ENCODE measurements at regions not wholly inside any gene's neighbourhood (a gene's known extent, or its start where the extent isn't known, plus 50 kb on each side); places are given as distances from the start of the nearest gene placed in this dataset.

DNA sequence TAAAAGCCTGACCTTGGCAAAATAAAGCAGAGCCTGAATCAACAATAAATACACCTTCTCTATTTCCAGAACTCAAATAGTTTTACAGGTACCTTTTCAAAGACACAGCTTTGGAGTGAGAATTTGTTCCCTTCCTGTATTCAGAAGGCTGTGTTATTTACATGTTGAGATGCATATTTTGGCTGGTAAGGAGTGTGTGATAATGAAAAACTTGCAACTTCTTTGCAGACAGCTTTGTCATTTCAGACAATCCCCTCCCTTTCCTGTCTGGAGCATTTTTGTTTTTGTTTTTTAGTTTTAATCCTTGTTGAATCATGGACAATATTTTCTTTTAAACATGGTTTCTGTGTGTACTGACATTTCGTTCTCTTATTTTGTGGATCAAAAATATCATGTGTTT is 493.8 kb downstream of the FAT4 start:
- DNase-seq, result no peak

DNA sequence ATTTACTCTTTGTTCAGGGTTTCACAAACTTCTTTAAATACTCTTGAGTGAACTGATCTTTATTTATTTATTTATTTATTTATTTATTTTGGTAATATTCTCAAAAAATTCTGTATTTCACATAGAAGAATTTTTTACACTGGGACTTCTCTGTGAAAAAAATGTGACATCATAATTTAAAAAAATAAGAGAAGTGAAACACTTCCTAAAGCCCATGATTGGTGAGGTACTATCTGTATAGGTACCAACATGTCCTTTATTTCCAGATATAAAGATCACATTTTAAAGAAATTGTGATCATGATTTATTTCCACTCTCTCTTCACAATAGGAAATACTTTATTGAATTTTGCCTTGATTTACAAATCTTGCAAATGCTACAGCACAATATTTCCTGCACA is 497.1 kb downstream of the FAT4 start:
- no peak for DNase-seq

DNA sequence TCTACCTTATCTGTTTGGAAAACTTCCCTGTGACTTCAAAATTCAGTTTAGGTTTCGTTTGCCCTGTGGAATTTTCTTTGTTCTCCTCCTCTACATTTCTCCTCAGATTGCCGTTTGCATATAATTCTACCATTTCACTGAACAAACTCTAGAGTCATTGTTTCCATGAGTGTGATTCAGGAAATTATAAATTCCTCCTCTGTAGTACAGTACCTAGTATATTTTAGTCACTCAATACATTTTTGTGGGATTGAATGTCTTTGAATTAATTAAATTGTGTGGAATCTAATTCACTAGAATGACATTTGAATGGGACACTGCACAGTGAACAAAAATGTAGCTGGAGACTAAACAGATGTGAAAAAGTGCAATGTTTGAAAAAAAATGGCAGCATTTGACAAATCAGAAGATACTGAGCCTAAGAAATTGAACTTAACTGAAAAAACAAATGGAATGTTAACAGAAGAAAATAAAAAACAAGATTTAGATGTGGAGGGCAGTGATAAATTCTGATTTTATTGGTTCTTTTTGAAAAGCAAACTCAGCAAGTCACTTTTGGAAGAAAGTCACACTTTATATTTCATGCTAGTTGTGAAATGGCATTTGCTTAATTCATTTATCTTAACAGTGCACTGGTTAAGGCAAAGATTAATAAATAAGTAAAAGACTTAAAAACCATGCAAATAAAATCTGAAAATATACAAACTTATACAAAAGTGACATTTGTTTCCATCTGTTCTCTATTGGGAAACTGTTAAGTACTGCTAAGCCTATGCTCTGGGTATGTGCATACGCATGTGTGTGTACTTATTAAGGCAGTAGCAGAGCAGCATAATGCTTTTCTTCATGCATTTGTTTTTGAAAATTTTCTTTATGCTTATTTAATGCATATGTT is 512.3 kb downstream of the FAT4 start:
- peak; percentile 37 for DNase-seq

DNA sequence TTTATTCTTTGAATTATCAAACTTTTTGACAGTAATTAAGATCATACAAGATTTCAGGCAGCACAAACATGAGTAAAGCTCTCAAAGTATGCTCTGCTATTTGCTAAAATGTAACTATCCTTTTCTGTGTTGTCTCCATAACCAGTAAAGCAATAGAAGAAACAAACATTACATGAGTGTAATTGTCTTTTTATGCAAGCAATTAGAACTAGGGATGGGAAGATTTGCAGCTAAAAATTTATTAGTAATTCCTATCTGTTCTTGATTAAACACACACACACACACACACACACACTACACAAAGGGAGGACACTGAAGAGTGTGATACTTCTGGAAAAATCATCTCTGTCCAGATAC is 512.9 kb downstream of the FAT4 start:
- DNase-seq, result no peak

DNA sequence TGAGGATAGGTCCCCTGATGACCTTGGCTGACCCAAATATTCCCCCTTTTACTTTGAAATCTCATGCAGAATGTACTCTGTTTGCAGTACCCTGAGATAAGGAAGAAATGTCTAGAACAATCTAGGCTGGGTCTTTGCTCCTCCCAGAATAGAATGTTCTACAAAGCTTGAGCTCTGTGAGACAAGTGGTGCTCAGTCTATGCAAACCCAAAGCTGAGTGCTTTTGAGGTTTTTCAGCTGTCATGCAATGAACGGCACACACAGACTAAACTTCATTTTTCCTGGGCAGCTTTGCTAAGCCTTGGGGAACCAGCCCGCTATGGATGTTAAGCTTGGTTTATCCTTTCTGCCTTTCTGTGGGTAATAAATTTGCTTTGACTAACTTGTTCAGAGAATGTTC is 513.6 kb downstream of the FAT4 start:
- DNase-seq, result no peak

DNA sequence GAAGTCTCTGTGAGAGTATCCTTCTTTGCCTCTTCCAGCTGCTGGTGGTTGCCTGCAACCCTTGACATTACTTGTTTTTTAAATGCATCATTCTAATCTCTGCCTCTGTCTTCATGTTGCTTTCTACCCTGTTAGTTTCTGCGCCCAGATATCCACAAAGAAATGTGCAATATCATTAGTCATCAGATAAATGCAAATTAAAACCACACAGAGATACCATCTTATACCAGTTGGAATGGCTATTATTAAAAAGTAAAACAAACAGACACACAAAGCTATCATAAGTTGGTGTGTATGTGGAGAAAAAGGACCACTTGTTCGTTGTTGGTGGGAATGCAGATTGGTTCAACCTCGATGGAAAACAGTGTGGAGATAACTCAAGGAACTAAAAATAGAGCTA is 517.4 kb downstream of the FAT4 start:
- no peak for DNase-seq

DNA sequence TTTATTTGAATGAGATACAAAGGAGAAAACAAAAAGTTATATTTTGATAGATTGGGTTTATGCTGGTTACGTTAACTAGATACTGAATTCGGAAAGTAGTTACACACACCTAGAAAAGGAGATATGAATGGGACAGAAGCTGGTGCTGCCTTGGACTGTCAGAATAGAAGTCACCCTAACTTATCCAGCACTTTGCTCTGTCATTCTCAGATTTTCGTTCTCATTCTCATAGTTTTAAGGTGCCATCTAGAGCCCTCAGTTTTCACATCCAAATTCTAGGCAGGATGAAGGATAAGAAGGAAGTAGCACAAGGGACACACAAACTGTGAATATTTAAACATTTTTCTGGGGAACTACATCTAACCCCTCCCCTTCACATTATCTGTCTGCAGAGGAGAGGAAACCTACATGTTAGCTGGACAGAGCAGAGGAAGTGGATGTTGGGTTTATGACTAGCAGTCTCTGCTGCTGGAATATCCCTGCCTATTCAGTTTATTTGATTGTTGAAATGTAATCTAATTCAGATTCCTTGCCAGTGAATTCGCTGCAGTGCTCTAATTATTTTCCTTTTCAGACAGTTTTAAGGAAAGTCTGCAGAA is 521.9 kb downstream of the FAT4 start:
- no peak for DNase-seq

DNA sequence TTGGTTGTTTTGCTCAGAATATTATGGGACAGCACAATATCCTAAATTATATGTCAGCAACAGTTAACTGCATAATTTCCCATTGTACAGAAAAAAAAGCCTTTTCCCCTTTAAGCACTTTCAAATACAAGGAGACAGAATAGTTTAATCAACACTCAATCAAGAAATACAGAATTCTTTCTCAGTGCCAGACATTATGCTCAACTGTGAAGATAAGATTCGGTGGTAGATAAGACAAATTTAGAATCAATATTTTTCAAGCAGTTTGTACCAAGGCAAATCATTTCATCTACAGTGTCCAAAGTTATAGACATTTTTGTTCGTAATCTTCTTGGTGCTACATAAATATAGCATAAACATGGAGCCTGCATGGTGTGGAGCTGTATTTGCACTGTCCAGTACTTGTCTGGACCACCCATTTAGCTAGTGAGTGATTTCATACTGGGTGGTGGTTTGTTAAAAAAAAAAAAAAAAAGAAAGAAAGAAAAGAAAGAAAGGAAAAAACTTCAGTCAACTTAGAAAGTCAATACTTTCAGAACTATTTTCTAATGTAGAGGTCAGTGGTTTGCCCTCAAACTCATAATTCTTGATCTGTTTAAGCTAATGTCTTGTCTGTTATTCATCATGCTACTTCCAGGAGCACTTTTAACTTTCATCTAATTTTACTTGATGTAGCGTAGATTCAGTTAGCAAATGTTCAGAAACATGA is 522.9 kb downstream of the FAT4 start:
- DNase-seq, result no peak

DNA sequence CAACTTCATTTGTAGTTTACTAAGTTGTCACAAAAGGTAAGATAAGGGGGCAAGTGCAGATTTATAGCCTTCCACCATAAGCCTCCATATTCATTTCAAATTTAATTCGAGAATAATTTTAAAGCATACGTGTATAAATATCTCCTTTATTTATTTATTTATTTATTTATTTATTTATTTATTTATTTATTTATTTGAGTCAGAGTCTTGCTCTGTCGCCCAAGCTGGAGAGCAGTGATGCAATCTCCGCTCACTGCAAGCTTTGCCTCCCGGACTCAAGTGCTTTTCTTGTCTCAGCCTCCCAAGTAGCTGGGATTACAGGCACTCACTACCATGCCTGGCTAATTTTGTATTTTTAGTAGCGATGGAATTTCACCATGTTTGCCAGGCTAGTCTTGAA is 523.4 kb downstream of the FAT4 start:
- no peak for DNase-seq

DNA sequence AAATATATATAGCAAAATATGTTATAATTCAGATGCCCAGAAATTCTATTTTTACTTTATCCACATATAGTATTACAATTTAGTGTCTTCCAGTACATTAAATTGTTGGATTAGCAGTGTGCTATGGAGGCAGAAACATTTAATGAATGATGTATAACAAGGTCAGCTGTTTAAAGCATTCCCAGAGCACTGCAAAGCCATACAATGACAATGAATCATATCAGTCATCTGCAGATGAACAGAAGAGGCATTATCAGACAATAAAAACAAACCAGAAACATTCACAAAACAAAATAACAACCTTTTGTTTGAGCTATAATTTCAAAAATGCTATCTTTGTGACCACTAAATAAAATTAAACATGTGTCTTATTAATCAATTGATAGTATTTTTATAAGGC is 524.2 kb downstream of the FAT4 start:
- DNase-seq, result no peak

DNA sequence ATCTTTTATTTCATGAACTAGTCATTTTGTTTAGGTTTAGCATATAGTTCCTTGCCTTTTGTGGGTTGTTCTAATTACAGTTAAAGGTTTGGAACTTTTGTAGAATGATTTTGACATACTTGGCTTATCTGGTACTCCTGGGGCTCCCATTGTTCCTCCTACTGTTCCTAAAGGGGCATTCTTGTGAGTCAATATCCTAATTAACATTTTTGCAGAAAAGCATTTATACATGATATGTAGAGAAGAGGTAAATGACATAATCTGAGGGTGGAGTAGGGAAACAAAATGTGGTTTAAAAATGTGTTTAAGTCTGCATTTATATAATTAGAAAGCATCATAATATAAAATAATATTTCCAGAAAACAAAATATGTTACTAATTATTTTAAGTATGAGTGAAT is 529.2 kb downstream of the FAT4 start:
- no peak for DNase-seq

DNA sequence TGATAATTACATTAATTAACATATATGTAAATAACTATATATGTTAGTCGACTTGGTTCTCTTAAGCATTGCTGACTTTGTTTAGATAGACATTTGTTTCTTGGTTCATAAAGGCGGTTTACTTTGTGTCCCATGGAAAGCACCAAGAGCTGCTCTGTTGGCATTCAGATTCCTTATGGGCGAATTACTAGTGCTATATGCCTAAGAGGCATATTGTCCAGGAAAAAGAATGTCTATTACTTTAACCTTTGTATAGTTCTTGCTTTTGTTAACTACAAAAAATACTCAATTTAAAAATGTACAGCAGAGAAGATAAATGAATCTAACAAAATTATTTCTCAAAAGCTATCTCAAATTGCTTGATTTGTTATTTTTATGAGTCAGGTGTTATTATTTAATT is 532.8 kb downstream of the FAT4 start:
- no peak for DNase-seq

DNA sequence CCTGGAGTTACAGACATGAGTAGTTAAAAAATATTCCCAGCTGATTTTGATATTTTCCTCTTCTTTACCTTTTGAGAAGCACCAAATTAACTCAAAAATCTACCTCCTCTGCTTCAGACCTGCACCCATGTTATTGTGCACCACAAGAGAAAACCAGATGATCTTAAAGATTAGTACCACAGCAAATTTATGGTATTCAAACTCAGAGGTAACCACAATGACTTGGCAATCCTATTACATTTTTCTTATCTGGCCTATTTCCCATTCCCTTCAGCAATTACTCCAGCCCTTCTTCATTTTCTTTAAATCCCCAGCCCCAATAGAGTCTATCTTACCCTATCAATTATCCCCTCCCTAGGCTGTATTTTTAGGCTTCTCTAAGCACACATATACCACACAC is 535.1 kb downstream of the FAT4 start:
- no peak for DNase-seq

DNA sequence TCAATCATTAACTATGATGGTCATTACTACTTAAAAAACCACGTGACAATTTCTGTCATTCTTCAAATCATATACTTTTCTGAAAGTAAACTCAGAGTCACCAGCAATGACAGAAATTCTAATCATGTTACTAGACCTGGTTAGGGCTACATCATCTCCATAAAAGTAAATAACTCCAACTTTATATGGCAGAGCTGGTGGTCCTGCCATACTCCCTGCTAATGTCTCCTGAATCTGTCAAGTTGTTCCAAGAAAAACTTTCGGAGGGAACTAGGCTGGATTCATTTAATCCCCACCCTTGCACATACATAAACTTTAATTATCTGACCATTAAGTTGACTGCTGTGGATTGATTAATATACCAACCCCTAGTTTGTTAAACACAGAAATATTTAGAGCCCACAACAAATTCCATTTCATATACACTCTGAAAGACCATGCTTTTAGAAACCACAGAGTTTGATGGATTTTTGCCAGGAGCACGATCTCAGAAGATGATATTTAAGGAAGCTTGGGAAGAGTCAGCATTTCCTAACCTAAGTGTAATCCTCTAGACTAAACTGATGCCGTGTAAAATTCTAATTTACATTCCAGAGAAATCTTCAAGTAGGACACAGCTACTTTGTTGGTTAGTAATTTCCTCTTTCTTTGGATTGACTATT is 577.0 kb downstream of the FAT4 start:
- DNase-seq, result no peak

DNA sequence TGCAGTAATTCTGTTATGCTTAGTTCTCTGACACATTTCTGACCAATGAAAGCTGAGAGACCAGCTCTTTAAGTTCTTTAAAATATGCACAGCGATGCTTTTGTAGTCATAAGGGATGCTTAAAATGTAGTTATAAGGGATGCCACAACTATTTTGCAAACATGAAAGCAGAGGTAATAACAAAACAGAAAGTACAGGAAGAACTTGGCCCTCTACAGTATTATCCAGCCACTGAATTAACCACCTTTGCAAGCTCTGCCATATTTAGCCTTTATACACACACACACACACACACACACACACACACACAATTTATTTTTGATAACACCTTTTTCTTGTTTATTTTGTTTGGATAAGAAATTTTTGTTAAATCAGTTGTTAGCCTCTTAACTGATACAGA is 590.0 kb downstream of the FAT4 start:
- DNase-seq, result no peak

DNA sequence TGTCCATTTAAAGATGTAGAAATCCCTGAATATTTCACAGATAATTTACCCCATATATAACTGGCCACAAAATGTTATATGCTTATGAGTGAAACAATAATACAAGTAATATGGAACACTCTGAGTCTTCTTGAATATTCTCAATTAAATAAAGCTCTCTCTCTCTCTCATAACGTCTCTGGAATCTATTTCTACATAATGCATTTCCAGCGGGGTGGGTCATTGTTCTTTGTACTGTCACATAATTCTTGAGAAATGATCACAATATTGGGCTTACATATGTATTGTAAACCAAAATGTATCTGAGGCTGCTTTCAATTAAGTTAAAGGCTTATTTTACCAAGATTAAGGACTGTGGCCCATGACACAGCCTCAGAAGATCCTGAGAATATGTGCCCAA is 596.3 kb downstream of the FAT4 start:
- no peak for DNase-seq

DNA sequence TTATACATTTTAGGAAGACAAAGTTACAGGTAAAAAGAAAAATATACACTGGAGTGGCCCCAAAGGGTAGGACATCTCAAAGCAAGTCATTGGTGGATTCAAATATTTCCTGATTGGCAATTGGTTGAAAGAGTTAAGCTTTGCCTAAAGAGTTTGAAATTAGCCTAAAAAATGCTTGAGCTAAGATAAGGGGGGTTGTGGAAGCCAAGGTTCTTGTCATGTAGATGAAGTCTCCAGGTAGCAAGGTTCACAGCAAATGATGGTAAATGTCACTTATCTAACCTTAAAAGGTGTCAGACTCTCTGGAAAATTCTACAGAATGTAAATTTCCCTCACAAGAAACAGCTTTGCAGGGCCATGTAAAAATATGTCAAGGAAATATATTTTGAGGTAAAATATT is 596.7 kb downstream of the FAT4 start:
- no peak for DNase-seq

DNA sequence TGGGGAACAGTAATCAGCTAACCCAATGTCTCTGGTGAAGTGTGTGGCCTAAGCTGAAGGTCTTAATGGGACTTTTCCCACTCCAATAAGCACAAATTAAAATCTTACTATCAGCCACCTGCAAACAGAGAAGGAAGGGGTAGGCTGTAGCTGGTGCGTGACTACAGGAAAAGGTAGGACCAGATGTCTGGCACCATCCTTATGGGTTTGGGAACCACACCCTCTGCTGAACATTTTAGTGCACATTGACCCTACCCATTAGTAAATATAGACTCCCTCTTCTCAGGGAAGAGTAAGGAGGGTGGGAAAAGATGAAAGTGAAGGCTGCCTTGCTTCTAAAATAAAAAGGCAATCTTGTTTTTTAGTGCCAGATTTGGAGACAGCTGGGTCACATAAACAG is 602.8 kb downstream of the FAT4 start:
- DNase-seq, result no peak

DNA sequence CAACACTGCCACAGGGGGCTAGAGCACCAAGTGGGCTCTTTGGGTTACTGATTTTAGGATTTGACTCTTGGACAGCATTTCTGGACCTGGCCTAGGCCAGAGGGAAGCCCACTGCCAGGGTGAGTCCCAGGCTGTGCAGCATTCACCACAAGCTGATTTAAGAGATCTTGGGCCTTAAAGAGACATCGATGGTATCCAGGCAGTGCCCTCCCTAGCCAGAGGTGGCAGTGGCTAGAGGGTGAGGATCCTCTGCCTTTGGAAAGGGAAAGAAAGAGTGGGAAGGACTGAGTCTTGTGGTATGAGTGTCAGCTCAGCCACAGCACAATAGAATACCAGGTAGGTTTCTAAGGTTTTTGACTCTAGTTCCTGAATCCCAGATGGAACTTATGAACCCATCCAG is 613.9 kb downstream of the FAT4 start:
- DNase-seq, result no peak

DNA sequence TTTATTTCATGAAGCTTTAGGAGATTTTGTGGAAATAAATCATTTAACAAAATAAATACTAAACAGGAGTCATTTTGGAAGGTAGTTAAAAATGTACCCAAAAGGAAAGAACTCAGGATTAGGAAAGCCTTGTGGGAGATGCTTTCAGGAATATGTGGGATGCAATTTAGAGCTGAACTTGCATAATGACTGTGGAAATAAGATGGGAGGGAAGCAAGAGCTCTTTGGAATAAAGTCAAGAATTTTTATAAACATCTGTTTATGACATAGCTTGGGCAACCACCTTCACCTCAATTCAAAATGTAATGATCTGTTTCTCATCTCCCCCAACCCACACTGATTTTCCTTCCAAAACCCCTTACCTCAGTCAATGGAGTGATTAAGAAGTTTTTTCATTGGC is 623.8 kb downstream of the FAT4 start:
- no peak for DNase-seq

DNA sequence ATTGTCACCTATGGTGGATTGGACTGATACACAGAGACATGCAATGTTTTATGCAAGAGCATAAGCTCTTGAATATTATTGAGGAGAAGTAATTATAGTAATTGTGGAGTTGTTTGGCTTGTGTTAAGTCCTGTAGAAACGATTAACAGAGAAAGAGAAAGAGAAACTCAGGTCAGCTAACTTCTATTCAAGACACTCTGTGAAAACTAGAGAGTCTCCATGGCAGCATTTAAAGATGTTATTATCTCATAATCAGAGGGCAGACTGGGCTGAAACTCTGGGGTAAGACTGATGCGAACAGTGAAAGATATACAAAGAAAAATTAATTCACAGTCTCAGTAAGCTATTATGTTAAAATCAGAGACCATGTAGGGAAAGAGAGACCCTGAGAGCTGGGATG is 625.7 kb downstream of the FAT4 start:
- DNase-seq, result no peak

DNA sequence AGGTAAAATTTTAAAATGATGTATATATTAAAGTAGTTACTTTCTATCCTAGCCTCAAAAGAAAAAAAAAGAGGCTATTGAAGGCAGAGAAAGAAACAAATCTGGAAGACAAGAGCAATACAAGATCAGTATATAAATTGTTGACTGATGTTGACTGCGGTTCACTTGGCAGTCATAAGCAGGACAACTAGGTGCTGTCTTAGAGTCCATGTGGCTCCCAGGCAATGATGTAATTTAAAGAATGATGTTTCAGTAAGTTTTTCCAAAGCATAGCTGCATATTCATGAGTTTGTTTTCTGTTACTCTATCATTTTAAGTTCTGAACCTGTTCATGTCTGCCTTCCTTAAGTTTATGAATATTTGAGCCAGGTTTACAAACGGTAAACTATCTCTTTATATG is 630.2 kb downstream of the FAT4 start:
- DNase-seq, result no peak

DNA sequence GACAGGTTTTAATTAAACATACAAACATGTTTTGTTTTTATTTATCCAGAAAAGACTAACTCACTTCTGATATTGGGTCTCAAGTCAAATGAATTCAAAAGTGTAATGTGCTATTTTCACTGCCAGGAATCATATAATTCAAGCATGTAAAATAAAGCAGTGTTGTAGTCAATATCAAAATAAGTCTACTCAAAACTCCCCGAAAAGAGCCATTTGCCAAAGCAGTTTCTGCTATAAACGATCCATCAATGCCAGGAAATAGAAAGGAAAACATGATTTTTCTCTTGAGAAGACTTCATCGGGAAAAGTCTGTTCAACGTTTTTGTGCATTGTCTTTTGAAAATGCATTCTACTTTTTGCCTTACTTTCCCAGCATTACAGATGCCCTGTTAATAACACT is 633.3 kb downstream of the FAT4 start:
- no peak for DNase-seq

Data from left kidney (tissue), 1 donor.